H1 (cell line): ENCODE measurements at regions not wholly inside any gene's neighbourhood (a gene's known extent, or its start where the extent isn't known, plus 50 kb on each side); places are given as distances from the start of the nearest gene placed in this dataset.

Source experiments
- CTCF ChIA-PET: fragments of 300-600 bp; sonication (Branson Sonifier 250); formaldehyde crosslinking; loops from one replicate; lab custom pipeline; 2021; ENCODE audit not compliant: partially characterized antibody; lab: Charles Lee
- POLR2A ChIA-PET: fragments of 300-600 bp; sonication (Branson Sonifier 250); formaldehyde crosslinking; loops from one replicate; lab custom pipeline; 2021; ENCODE audit warnings: inconsistent platforms; ENCODE audit not compliant: partially characterized antibody; lab: Charles Lee
- DNase-seq, 2 experiments: peaks; one replicate each; pipeline versions ENCODE4 v3.0.0 to v3.0.0-alpha.2; 2010 to 2022; ENCODE audit warnings: low spot score in 2 of 2, low read depth in 1 of 2, mixed read lengths in 1 of 2
- FAIRE-seq: peaks from 2 replicates; lab custom pipeline; 2011; peaks lifted over from hg19 to GRCh38; lab: Jason Lieb, UNC
- H2AFZ ChIP-seq: 2 replicates; pipeline ENCODE4 v1.8.1; 2012; ENCODE audit warnings: low read length, inconsistent platforms
- H2AK5ac ChIP-seq: 2 replicates; pipeline ENCODE4 v1.6.1; 2013; ENCODE audit warnings: low read depth, low read length
- H2BK120ac ChIP-seq: replicated peaks from 2 replicates; pipeline ENCODE3; 2013; ENCODE audit warnings: low read depth, low read length, inconsistent platforms
- H2BK12ac ChIP-seq: 2 replicates; pipeline ENCODE4 v1.6.1; 2013; ENCODE audit warnings: low read depth, low read length
- H2BK15ac ChIP-seq: 2 replicates; pipeline ENCODE4 v1.6.1; 2013; ENCODE audit warnings: low read length
- H2BK20ac ChIP-seq: 2 replicates; pipeline ENCODE4 v1.6.1; 2013; ENCODE audit warnings: low read length
- H2BK5ac ChIP-seq: 2 replicates; pipeline ENCODE4 v1.6.1; 2013; ENCODE audit warnings: low read depth, low read length
- H3K14ac ChIP-seq: 2 replicates; pipeline ENCODE4 v1.6.1; 2013; ENCODE audit warnings: inconsistent platforms; ENCODE audit not compliant: insufficient read length
- H3K18ac ChIP-seq: 2 replicates; pipeline ENCODE4 v1.6.1; 2013; ENCODE audit warnings: low read length; ENCODE audit errors: extremely low read depth
- H3K23ac ChIP-seq: 2 replicates; pipeline ENCODE4 v1.6.1; 2013; ENCODE audit warnings: inconsistent platforms; ENCODE audit not compliant: insufficient read length
- H3K23me2 ChIP-seq: 2 replicates; pipeline ENCODE4 v1.6.1; 2013; ENCODE audit warnings: low read depth, low read length
- H3K27ac ChIP-seq: 2 replicates; pipeline ENCODE4 v1.6.1; 2011; ENCODE audit warnings: low read depth, low read length, inconsistent platforms
- H3K27me3 ChIP-seq, 4 experiments: replicated peaks in 1 of 4; 1 replicate in 1 of 4; 2 replicates in 3 of 4; pipeline versions ENCODE4 v1.6.1 to v1.8.1; 2011 to 2013; ENCODE audit warnings: low read length in 3 of 4, mild to moderate bottlenecking in 3 of 4, inconsistent platforms in 2 of 4, mixed read lengths in 2 of 4, moderate library complexity in 1 of 4; ENCODE audit not compliant: control insufficient read depth in 3 of 4, insufficient read depth in 3 of 4; ENCODE audit errors: extremely low read depth in 1 of 4
- H3K36me3 ChIP-seq, 4 experiments: 2 replicates each; pipeline versions ENCODE4 v1.6.1 to v1.8.1; 2011 to 2013; ENCODE audit warnings: mild to moderate bottlenecking in 4 of 4, low read length in 3 of 4, moderate library complexity in 2 of 4, control low read depth in 1 of 4, inconsistent platforms in 1 of 4; ENCODE audit not compliant: insufficient read depth in 4 of 4, control insufficient read depth in 2 of 4
- H3K4ac ChIP-seq: replicated peaks from 2 replicates; pipeline ENCODE3; 2013; ENCODE audit warnings: low read length, low read depth, mixed read lengths, inconsistent platforms; ENCODE audit not compliant: insufficient read length
- H3K4me1 ChIP-seq, 4 experiments: replicated peaks in 1 of 4; 1 replicate in 1 of 4; 2 replicates in 3 of 4; pipeline versions ENCODE4 v1.6.1 to v1.8.1; 2011 to 2013; ENCODE audit warnings: low read length in 3 of 4, inconsistent platforms in 2 of 4, mixed read lengths in 1 of 4; ENCODE audit not compliant: insufficient read depth in 4 of 4, control insufficient read depth in 3 of 4
- H3K4me2 ChIP-seq, 2 experiments: 2 replicates each; pipeline versions ENCODE4 v1.6.1 to v1.8.1; 2011 to 2013; ENCODE audit warnings: low read depth in 2 of 2, low read length in 2 of 2, control low read depth in 1 of 2, inconsistent platforms in 1 of 2, mild to moderate bottlenecking in 1 of 2; ENCODE audit not compliant: insufficient read depth in 1 of 2
- H3K4me3 ChIP-seq, 4 experiments: fragments of 200-600, 300-600 bp in 1 of 4; sonication (generic), shearing (Covaris generic), sonication (Bioruptor Twin) in 1 of 4; 2 replicates each; pipeline versions ENCODE4 v1.5.1 to v1.8.1; 2011 to 2016; ENCODE audit warnings: low read length in 4 of 4, low read depth in 3 of 4, control low read depth in 2 of 4, inconsistent platforms in 2 of 4, mild to moderate bottlenecking in 2 of 4, mixed read lengths in 1 of 4, moderate library complexity in 1 of 4; ENCODE audit not compliant: insufficient read depth in 2 of 4; ENCODE audit errors: extremely low read depth in 1 of 4
- H3K56ac ChIP-seq: replicated peaks from 2 replicates; pipeline ENCODE3; 2013; ENCODE audit warnings: low read depth, mild to moderate bottlenecking, mixed read lengths, low read length, inconsistent platforms; ENCODE audit not compliant: insufficient read length
- H3K79me1 ChIP-seq: 2 replicates; pipeline ENCODE4 v1.6.1; 2013; ENCODE audit warnings: low read depth, low read length, control low read depth
- H3K79me2 ChIP-seq, 2 experiments: 2 replicates each; pipeline versions ENCODE4 v1.6.1 to v1.8.1; 2012 to 2013; ENCODE audit warnings: low read length in 2 of 2, mild to moderate bottlenecking in 2 of 2, inconsistent platforms in 1 of 2; ENCODE audit not compliant: insufficient read depth in 2 of 2, control insufficient read depth in 1 of 2
- H3K9ac ChIP-seq, 4 experiments: replicated peaks in 1 of 4; 1 replicate in 1 of 4; 2 replicates in 3 of 4; pipeline versions ENCODE4 v1.6.1 to v1.8.1; 2011 to 2013; ENCODE audit warnings: low read depth in 3 of 4, low read length in 3 of 4, control low read depth in 2 of 4, mild to moderate bottlenecking in 2 of 4, moderate library complexity in 2 of 4, inconsistent platforms in 1 of 4; ENCODE audit errors: extremely low read depth in 1 of 4
- H3K9me3 ChIP-seq, 2 experiments: 2 replicates each; pipeline versions ENCODE4 v1.6.1 to v1.8.1; 2012 to 2013; ENCODE audit warnings: mild to moderate bottlenecking in 2 of 2, moderate library complexity in 2 of 2, control low read depth in 1 of 2, inconsistent platforms in 1 of 2, low read depth in 1 of 2, low read length in 1 of 2, mixed read lengths in 1 of 2; ENCODE audit not compliant: insufficient read depth in 2 of 2
- H4K20me1 ChIP-seq, 2 experiments: replicated peaks in 1 of 2; 2 replicates each; pipeline versions ENCODE3 to v1.8.1; 2011 to 2013; ENCODE audit warnings: inconsistent platforms in 2 of 2, low read length in 2 of 2, mild to moderate bottlenecking in 1 of 2; ENCODE audit not compliant: insufficient read depth in 2 of 2, control insufficient read depth in 1 of 2
- H4K5ac ChIP-seq: 2 replicates; pipeline ENCODE4 v1.6.1; 2013; ENCODE audit warnings: low read length, low read depth, mixed read lengths, inconsistent platforms; ENCODE audit not compliant: insufficient read length
- H4K8ac ChIP-seq: 2 replicates; pipeline ENCODE4 v1.8.0; 2013; ENCODE audit warnings: mild to moderate bottlenecking, moderate library complexity, low read length, inconsistent platforms; ENCODE audit not compliant: insufficient read depth; ENCODE audit errors: extremely low read depth
- H4K91ac ChIP-seq: replicated peaks from 2 replicates; pipeline ENCODE3; 2013; ENCODE audit warnings: low read length, mixed read lengths, inconsistent platforms; ENCODE audit not compliant: insufficient read length
- EP300 ChIP-seq, 2 experiments: IDR thresholded peaks; 1 replicate in 1 of 2; 2 replicates in 1 of 2; pipeline ENCODE4 v1.6.1; 2011 to 2012; ENCODE audit warnings: low read depth in 2 of 2, low read length in 2 of 2, mild to moderate bottlenecking in 2 of 2, borderline replicate concordance in 1 of 2, inconsistent platforms in 1 of 2, moderate library complexity in 1 of 2
- POLR2A ChIP-seq, 2 experiments: IDR thresholded peaks; 1 replicate in 1 of 2; 2 replicates in 1 of 2; pipeline ENCODE4 v1.6.1; 2011; ENCODE audit warnings: low read depth in 2 of 2, low read length in 2 of 2, mild to moderate bottlenecking in 2 of 2; ENCODE audit errors: control extremely low read depth in 1 of 2
- WGBS, 2 experiments: shearing (Covaris generic) in 1 of 2; methylation state at CpG; one replicate each; pipeline versions ENCODE4 v1.1.6 to v1.1.7; 2013 to 2015; ENCODE audit warnings: low lambda C conversion rate in 2 of 2, mixed read lengths in 2 of 2, inconsistent platforms in 1 of 2, low coverage in 1 of 2, missing lambda C conversion rate in 1 of 2; ENCODE audit not compliant: insufficient replicate concordance in 2 of 2, insufficient coverage in 1 of 2, insufficient read length in 1 of 2; ENCODE audit errors: extremely low coverage in 1 of 2, missing lambda C conversion rate in 1 of 2; 5-methylcytosine and 5-hydroxymethylcytosine counted together

GRCh38 chr2:19171409-19171808 lies 187.0 kb downstream of the OSR1 start:
- Histone ChIP-seq H3K27ac (no peak overlapping the region), H3K14ac (no peak overlapping the region), H4K8ac (no peak overlapping the region), H3K4me2 (no peak overlapping the region), H3K18ac (no peak overlapping the region), H3K4me1 (peaks cover 0 to 2% (median 0%) of the 10 kb centered on the region in 4 experiments; a peak in 2 of 7 replicates), H3K79me2 (no peaks in the 10 kb centered on the region), H2BK12ac (no peak overlapping the region), H2BK120ac (no peak overlapping the region), H3K36me3 (no peaks in the 10 kb centered on the region), H3K4me3 (no peak overlapping the region), H3K9me3 (no peaks in the 10 kb centered on the region), H3K23ac (no peak overlapping the region), H3K4ac (no peak overlapping the region), H3K27me3 (no peaks in the 10 kb centered on the region), H2BK5ac (no peak overlapping the region), H3K79me1 (no peaks in the 10 kb centered on the region), H4K91ac (no peak overlapping the region), H3K56ac (no peak overlapping the region), H2BK15ac (no peak overlapping the region), H4K5ac (no peak overlapping the region), H2AFZ (no peak overlapping the region), H2AK5ac (no peak overlapping the region), H3K23me2 (no peaks in the 10 kb centered on the region), H4K20me1 (no peaks in the 10 kb centered on the region), H2BK20ac (no peak overlapping the region), H3K9ac (no peak overlapping the region)
- 71% methylated on average over 1 of the region's 1 CpG; no CpG with 5 or more reads in 1 of the 2 experiments for WGBS, 2 experiments
- DNase-seq (no peak), FAIRE-seq (no peak)
- TF ChIP-seq POLR2A (IDR thresholded peaks at IDR 0.05; ENCODE audit: control extremely low read depth in 1 of 2, low read depth in 2 of 2, low read length in 2 of 2) (no peak), EP300 (IDR thresholded peaks at IDR 0.05; ENCODE audit: borderline replicate concordance in 1 of 2, low read depth in 2 of 2, low read length in 2 of 2) (no peak)
- CTCF ChIA-PET: interaction anchor here (1.3 to 1.8 kb wide), 2 partner anchors 30 to 179 kb away, joined by 3 to 4 read pairs; no protein-coding TSS in a partner anchor
- POLR2A ChIA-PET: no interaction called here
